GM12875 (cell line): ENCODE measurements at regions not wholly inside any gene's neighbourhood (a gene's known extent, or its start where the extent isn't known, plus 50 kb on each side); places are given as distances from the start of the nearest gene placed in this dataset.
"Not testable (repeated sequence)": the region's sequence is repeated elsewhere in the genome, so short reads cannot be mapped to it uniquely, and the experiment has no call there.

ENCODE experiments used
- H3K4me3 ChIP-seq: one replicate; pipeline ENCODE4 v1.5.1; 2011; ENCODE audit warnings: low read depth, low read length, control low read depth
- CTCF ChIP-seq: IDR thresholded peaks from 2 replicates; pipeline ENCODE4 v1.5.1; 2011; ENCODE audit warnings: low read depth, mild to moderate bottlenecking, control low read depth, inconsistent platforms, low read length, moderate library complexity, borderline replicate concordance; ENCODE audit not compliant: insufficient read depth

- TF ChIP-seq CTCF: no peak
- no peak overlapping the region for H3K4me3 ChIP-seq
Observed at GRCh38 chr7:93725954-93726353, 151.4 kb upstream of the CALCR start.

- no peak overlapping the region for H3K4me3 ChIP-seq
- no peak for TF ChIP-seq CTCF
Observed at GRCh38 chr7:93723424-93724124, 149.1 kb upstream of the CALCR start.

GRCh38 chr7:93720106-93720505 is 145.6 kb upstream of the CALCR start:
- no peak overlapping the region for H3K4me3 ChIP-seq
- TF ChIP-seq CTCF: no peak

- no peak overlapping the region for H3K4me3 ChIP-seq
- no peak for TF ChIP-seq CTCF
Observed at GRCh38 chr7:93719546-93719945, 145.0 kb upstream of the CALCR start.

- H3K4me3 ChIP-seq: no peak overlapping the region
Observed at GRCh38 chr7:93717217-93717900, 142.8 kb upstream of the CALCR start.

GRCh38 chr7:93715234-93715633 is 140.7 kb upstream of the CALCR start:
- peak; percentile 51; the same call in 1 of the 2 replicates for TF ChIP-seq CTCF
- no peak overlapping the region for H3K4me3 ChIP-seq

More at GRCh38 chr7:93717217-93717900, 142.8 kb upstream of the CALCR start:
- TF ChIP-seq CTCF: no peak

- H3K4me3 ChIP-seq: no peak overlapping the region
- no peak for TF ChIP-seq CTCF
Observed at GRCh38 chr7:93711926-93712325, 137.4 kb upstream of the CALCR start.

GRCh38 chr7:93708255-93708654 is 133.7 kb upstream of the CALCR start:
- H3K4me3 ChIP-seq: not testable (repeated sequence)
